Vagina (tissue), 2 donors: ENCODE measurements at regions not wholly inside any gene's neighbourhood (a gene's known extent, or its start where the extent isn't known, plus 50 kb on each side); places are given as distances from the start of the nearest gene placed in this dataset.

ENCODE experiments used
- DNase-seq, 2 donors: peaks; one replicate each; pipeline ENCODE4 v3.0.0-alpha.2; 2017; ENCODE audit errors: extremely low spot score in 2 of 2
- H3K27ac ChIP-seq: fragments of 200-600 bp; sonication (generic); one replicate; pipeline ENCODE4 v1.5.1; 2019
- H3K27me3 ChIP-seq: fragments of 200-600 bp; sonication (generic); one replicate; pipeline ENCODE4 v1.5.1; 2019
- H3K36me3 ChIP-seq, 2 donors: fragments of 200-600 bp; sonication (generic); one replicate each; pipeline ENCODE4 v1.5.1; 2017 to 2019
- H3K4me1 ChIP-seq: fragments of 200-600 bp; sonication (generic); one replicate; pipeline ENCODE4 v1.5.1; 2019
- H3K4me3 ChIP-seq, 2 donors: fragments of 200-600 bp; sonication (generic); 1 replicate in 1 of 2; 2 replicates in 1 of 2; pipeline ENCODE4 v1.5.1; 2016 to 2019
- H3K9me3 ChIP-seq: fragments of 200-600 bp; sonication (generic); one replicate; pipeline ENCODE4 v1.5.1; 2019
- CTCF ChIP-seq, 3 experiments: fragments of 450-650 bp in 2 of 3; fragments of 200-600 bp in 1 of 3; sonication (generic) in 1 of 3; IDR thresholded peaks; one replicate each; pipeline ENCODE4 v1.5.1; 2017 to 2019; ENCODE audit warnings: antibody characterized with exemption in 3 of 3, mild to moderate bottlenecking in 2 of 3, moderate library complexity in 2 of 3
- POLR2A ChIP-seq, 2 donors: fragments of 450-650 bp; IDR thresholded peaks; one replicate each; pipeline ENCODE4 v1.6.1; 2017; ENCODE audit warnings: antibody characterized with exemption in 2 of 2, mild to moderate bottlenecking in 2 of 2, moderate library complexity in 2 of 2
- POLR2AphosphoS5 ChIP-seq, 2 donors: sonication (generic); formaldehyde crosslinking; IDR thresholded peaks; one replicate each; pipeline ENCODE4 v1.9.0; 2017; ENCODE audit warnings: antibody characterized with exemption in 2 of 2, mild to moderate bottlenecking in 2 of 2, low read depth in 1 of 2; ENCODE audit not compliant: insufficient read depth in 1 of 2
- intact Hi-C: fragments of 100-400 bp; cut with DNase I; formaldehyde crosslinking; loops from one replicate; pipeline ENCODE4 v1.15.1; 2023

- intact Hi-C loops: no loop called here
- no peak for DNase-seq
- no peaks in the 10 kb centered on the region for H3K36me3 ChIP-seq
- H3K4me3 ChIP-seq: no peak overlapping the region
- no peak overlapping the region for H3K27ac ChIP-seq
- no peaks in the 10 kb centered on the region for H3K9me3 ChIP-seq
- H3K27me3 ChIP-seq: no peaks in the 10 kb centered on the region
- no peaks in the 10 kb centered on the region for H3K4me1 ChIP-seq
- TF ChIP-seq POLR2AphosphoS5 (IDR thresholded peaks at IDR 0.05; ENCODE audit: insufficient read depth in 1 of 2, low read depth in 1 of 2) (no peak), POLR2A (IDR thresholded peaks at IDR 0.05) (no peak), CTCF (IDR thresholded peaks at IDR 0.05) (no peak)
These were observed 408.7 kb downstream of the CNTN6 start for GRCh38 chr3:1501406-1502115.

- intact Hi-C loops: no loop called here
- no peak for TF ChIP-seq CTCF (IDR thresholded peaks at IDR 0.05)
- TF ChIP-seq POLR2AphosphoS5 (IDR thresholded peaks at IDR 0.05; ENCODE audit: insufficient read depth in 1 of 2, low read depth in 1 of 2): no peak
- TF ChIP-seq POLR2A (IDR thresholded peaks at IDR 0.05): no peak
- Histone ChIP-seq H3K27ac (no peak overlapping the region), H3K27me3 (no peaks in the 10 kb centered on the region), H3K4me1 (no peaks in the 10 kb centered on the region), H3K9me3 (no peaks in the 10 kb centered on the region), H3K36me3 (no peaks in the 10 kb centered on the region), H3K4me3 (no peak overlapping the region)
- no peak for DNase-seq
These were observed 413.3 kb downstream of the CNTN6 start for GRCh38 chr3:1506090-1506489.

GRCh38 chr3:1513662-1514061 lies 420.8 kb downstream of the CNTN6 start:
- no peaks in the 10 kb centered on the region for H3K36me3 ChIP-seq

GRCh38 chr3:1515882-1516281 lies 423.1 kb downstream of the CNTN6 start:
- H3K9me3 ChIP-seq: no peaks in the 10 kb centered on the region

More at GRCh38 chr3:1513662-1514061, 420.8 kb downstream of the CNTN6 start:
- no peak for DNase-seq
- H3K4me1 ChIP-seq: peaks cover 5% of the 10 kb centered on the region
- H3K27me3 ChIP-seq: no peaks in the 10 kb centered on the region
- no peak overlapping the region for H3K4me3 ChIP-seq
- intact Hi-C loops: no loop called here
- TF ChIP-seq POLR2A (IDR thresholded peaks at IDR 0.05) (no peak), POLR2AphosphoS5 (IDR thresholded peaks at IDR 0.05; ENCODE audit: insufficient read depth in 1 of 2, low read depth in 1 of 2) (no peak), CTCF (IDR thresholded peaks at IDR 0.05) (no peak)
- H3K27ac ChIP-seq: no peak overlapping the region
- H3K9me3 ChIP-seq: no peaks in the 10 kb centered on the region

More at GRCh38 chr3:1515882-1516281, 423.1 kb downstream of the CNTN6 start:
- Histone ChIP-seq H3K27ac (no peak overlapping the region), H3K36me3 (no peaks in the 10 kb centered on the region), H3K4me1 (peaks cover 5% of the 10 kb centered on the region), H3K27me3 (no peaks in the 10 kb centered on the region), H3K4me3 (no peak overlapping the region)
- no peak for TF ChIP-seq POLR2A (IDR thresholded peaks at IDR 0.05)
- TF ChIP-seq CTCF (IDR thresholded peaks at IDR 0.05): no peak
- no peak for TF ChIP-seq POLR2AphosphoS5 (IDR thresholded peaks at IDR 0.05; ENCODE audit: insufficient read depth in 1 of 2, low read depth in 1 of 2)
- intact Hi-C loops: no loop called here
- DNase-seq: no peak
